ENCODE measurements at regions not wholly inside any gene's neighbourhood (a gene's known extent, or its start where the extent isn't known, plus 50 kb on each side); places are given as distances from the start of the nearest gene placed in this dataset.

- TF ChIP-seq POLR2A (IDR thresholded peaks at IDR 0.05), result no peak
- TF ChIP-seq, protein P1, sequence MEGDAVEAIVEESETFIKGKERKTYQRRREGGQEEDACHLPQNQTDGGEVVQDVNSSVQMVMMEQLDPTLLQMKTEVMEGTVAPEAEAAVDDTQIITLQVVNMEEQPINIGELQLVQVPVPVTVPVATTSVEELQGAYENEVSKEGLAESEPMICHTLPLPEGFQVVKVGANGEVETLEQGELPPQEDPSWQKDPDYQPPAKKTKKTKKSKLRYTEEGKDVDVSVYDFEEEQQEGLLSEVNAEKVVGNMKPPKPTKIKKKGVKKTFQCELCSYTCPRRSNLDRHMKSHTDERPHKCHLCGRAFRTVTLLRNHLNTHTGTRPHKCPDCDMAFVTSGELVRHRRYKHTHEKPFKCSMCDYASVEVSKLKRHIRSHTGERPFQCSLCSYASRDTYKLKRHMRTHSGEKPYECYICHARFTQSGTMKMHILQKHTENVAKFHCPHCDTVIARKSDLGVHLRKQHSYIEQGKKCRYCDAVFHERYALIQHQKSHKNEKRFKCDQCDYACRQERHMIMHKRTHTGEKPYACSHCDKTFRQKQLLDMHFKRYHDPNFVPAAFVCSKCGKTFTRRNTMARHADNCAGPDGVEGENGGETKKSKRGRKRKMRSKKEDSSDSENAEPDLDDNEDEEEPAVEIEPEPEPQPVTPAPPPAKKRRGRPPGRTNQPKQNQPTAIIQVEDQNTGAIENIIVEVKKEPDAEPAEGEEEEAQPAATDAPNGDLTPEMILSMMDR (IDR thresholded peaks at IDR 0.05), result no peak
- no peak for TF ChIP-seq EP300 (IDR thresholded peaks at IDR 0.05)
These were observed 146.1 kb upstream of the LRIG3 start for GRCh38 chr12:59066445-59066844.

Data from ovary (tissue), 3 donors.